ENCODE measurements at regions not wholly inside any gene's neighbourhood (a gene's known extent, or its start where the extent isn't known, plus 50 kb on each side); places are given as distances from the start of the nearest gene placed in this dataset.

DNA sequence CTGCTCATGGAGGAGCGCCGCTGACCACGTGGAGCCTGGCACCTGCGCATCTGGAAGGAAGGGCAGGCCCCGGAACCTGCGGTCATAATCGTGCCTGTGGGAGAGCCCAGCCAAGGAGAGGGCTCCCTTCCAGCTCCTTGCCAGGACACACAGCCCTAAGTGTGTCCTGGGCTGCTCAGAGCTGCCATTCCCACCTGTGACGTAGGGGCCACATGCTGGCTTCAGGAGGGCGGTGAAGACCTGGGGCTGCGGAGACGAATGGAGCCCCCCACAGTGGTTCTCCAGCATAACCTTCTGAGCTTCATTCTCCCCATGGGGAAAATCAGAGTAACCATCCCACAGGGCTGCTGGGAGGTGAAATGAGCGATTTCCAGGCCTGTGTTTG, 127.6 kb upstream of the CHST15 start:
- TF ChIP-seq, protein P1, sequence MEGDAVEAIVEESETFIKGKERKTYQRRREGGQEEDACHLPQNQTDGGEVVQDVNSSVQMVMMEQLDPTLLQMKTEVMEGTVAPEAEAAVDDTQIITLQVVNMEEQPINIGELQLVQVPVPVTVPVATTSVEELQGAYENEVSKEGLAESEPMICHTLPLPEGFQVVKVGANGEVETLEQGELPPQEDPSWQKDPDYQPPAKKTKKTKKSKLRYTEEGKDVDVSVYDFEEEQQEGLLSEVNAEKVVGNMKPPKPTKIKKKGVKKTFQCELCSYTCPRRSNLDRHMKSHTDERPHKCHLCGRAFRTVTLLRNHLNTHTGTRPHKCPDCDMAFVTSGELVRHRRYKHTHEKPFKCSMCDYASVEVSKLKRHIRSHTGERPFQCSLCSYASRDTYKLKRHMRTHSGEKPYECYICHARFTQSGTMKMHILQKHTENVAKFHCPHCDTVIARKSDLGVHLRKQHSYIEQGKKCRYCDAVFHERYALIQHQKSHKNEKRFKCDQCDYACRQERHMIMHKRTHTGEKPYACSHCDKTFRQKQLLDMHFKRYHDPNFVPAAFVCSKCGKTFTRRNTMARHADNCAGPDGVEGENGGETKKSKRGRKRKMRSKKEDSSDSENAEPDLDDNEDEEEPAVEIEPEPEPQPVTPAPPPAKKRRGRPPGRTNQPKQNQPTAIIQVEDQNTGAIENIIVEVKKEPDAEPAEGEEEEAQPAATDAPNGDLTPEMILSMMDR (conservative IDR thresholded peaks at IDR 0.05; ENCODE audit: low read length) = no peak
- no peak for TF ChIP-seq EZH2phosphoT487 (IDR thresholded peaks at IDR 0.05; ENCODE audit: borderline replicate concordance, low read depth, low read length)
